EH (cell line): ENCODE measurements at regions not wholly inside any gene's neighbourhood (a gene's known extent, or its start where the extent isn't known, plus 50 kb on each side); places are given as distances from the start of the nearest gene placed in this dataset.
"Not testable (repeated sequence)": the region's sequence is repeated elsewhere in the genome, so short reads cannot be mapped to it uniquely, and the experiment has no call there.

Experiments
- DNase-seq: peaks from one replicate; pipeline ENCODE4 v3.0.0-alpha.2; 2015; ENCODE audit warnings: low read depth

DNA sequence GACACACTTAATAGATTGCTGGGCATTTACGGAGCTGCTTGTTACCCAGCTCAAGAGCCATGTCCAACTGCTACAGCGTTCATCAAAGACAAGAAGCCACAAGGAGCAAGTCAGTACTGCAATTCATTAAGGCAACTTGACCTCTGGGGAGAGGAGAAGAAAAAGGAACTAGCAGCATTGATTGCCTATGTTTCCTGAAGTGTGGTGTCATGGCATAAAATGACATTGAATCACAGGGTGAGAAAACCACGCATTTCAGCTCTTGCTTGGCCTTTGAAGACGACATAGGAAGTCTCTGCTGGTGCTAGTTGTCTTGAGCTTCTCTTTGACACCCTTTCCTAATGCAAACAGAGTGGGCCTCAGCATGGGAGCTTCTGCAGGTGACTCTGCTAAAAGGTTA, 139.1 kb downstream of the CDH26 start:
- DNase-seq: no peak

DNA sequence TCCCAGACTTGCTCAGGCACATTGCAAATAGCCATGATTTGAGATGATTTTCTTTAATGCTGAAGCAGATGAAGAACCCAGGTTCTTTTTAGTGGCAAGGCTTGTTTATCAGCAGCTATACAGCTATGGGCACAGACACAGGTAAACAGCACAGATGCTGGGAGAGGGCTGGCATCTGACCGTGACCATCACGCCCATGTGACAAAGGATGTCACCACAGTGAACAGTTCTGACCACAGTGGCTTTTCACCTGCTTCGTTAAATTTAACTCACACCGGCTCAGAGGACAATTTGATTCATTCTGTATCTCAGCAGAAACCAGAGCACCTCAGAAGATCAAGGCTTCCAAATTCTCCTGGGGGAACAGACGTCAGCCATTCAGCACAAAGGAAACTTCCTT, 142.6 kb downstream of the CDH26 start:
- DNase-seq: no peak

DNA sequence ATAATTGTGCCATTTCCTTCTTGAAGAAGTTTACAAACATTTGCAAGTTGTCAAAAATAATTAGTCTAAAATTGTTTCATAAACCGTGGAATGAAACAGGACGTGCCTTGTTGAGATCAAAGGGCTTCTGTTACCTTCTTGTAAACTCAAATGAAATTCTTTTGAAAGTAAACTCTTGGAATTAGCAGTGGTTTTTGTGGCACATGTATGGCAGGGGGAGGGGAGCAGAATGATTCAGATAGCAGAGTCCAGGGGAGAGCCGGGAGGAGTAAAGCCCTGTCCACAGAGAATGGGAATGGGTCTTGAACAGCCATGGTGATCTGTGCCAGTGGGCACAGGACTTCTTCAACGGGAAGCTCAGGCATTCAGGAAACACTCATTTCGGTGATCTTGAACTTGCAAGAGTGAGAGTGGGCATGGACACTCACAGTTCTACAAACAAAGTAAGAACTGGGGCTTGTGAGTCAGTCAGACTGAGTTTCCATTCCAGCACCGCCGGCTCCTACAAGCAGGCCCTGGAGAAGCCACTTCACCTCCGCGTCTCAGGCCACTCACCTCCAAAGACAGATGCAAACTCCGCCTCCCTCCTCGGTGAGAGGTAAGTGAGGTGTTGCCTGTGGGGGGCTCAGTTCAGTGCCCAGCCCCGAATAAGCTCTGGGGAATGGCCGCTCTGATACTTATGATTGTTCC, 143.1 kb downstream of the CDH26 start:
- no peak for DNase-seq

DNA sequence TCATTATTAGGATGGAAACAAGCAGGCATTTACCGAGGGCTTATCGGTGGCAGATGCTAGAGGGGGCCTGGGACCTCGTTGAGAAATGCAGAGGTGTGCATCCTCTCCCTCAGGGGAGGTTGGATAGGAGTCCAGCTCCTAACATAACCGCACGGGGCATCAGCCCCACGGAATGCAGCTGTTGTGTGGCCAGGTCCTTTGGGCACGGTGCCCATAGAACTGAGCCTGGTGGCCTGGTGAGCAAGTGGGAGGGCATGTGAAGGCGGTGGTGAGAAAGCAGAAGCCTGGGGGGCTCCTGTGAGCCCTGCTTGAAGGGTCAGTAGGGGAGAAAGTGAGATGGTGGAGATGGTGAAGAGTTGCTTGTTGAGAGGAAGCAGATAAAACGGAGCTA, 143.7 kb downstream of the CDH26 start:
- no peak for DNase-seq

DNA sequence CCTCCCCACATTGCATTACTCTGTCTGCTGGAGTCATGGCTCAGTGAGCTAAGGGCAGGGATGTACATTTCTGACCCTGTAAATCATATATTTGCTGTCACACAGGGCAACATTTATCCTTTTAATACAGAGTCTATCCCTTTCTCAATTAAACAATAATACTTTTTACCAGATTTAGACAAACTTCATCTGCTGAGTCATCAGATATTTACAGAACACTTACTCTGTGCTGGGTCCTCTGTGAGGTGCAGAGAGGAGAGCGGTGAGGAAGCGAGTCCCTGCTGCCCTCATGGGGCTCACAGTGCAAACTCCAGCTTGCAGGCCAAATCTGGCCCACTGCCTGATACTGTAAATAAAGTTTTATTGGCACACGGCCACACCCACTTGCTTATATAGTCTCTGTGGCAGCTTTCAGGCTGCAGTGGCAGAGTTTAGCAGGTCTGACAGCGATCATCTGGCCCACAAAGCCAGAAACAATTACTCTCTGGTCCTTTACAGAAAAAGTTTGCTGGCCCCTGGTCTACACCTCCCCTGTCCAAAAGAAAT, 144.5 kb downstream of the CDH26 start:
- DNase-seq: no peak

DNA sequence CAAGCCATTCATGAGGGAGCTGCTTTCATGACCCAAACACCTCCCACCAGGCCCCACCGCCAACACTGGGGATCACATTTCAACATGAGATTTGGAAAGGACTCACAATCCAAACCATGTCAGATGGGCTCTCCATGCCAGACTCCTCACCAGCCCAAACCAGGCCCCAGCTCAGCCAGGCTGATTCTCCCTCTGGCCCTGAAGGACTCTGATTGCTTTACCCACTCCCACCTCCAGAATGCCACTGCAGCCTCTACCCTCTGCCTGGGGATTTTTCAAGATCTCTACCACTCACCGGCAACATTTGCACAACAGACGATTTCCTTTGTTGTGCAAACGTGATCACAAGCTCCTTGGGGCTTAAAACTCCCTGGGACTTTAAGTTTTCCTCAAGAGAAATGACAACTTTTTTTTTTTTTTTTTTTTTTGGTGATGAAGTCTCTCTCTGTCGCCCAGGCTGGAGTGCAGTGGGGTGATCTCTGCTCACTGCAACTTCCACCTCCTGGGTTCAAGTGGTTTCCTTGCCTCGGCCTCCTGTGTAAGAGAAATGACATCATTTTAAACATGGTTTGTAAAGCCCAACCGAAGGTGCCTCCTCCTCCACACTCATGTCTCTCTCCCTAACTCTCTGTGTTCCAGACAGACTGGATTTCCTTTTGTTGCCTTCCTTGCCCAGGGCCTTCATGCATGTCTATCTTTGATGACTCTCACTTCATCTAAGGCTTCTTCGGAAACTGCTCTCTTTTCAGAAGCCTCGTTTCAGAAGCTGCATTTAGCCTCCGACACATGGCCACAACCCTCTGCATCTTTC, 147.0 kb downstream of the CDH26 start:
- no peak for DNase-seq

DNA sequence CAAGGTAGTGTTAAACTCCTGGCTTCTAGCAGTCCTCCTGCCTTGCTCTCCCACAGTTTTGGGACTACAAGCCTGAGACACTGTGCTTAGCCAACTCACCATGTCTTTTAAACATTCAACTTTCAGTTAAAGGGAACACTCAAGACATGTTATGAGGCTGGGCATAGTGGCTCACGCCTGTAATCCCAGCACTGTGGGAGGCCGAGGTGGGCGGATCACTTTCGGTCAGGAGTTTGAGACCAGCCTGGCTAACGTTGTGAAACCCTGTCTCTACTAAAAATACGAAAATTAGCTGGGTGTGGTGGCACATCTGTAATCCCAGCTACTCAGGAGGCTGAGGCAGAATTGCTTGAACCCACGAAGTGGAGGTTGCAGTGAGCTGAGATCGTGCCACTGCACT, 148.0 kb downstream of the CDH26 start:
- not testable (repeated sequence) for DNase-seq

DNA sequence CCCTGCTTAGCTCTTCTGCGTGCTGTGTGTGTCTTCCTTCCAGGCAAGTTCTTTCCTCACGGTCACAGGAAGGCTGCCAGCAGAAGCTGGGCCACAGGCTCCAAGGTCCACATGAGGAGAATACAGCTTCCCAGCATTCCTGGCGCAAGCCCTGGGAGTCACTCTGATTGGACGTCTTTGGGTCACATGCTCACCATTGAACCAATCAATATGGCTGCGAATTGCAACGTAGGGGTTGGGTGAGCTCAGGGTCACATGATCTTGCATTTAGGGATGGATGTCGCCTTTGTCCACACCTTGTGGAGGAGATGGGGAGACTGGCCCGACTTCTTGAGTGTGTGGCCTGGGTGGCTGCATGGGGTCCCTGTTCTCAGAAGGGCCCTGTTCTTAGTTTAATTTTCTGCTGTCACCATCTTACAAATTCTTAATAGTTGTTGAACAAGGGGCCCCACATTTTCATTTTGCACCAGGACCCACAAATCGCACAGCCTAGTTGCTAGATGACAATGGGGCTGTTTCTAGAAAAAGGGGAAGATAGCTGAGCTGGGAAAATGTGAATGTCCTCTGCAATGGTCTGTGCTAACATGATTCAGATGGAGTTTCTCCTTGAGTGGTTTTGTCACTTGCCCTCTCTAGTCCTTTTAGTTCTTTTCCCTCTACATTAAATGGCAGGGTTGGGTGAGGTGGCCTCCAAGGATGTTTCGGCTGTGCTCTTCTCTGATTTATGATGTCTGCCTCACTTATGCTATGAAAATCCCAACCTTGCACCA, 149.6 kb downstream of the CDH26 start:
- no peak for DNase-seq

DNA sequence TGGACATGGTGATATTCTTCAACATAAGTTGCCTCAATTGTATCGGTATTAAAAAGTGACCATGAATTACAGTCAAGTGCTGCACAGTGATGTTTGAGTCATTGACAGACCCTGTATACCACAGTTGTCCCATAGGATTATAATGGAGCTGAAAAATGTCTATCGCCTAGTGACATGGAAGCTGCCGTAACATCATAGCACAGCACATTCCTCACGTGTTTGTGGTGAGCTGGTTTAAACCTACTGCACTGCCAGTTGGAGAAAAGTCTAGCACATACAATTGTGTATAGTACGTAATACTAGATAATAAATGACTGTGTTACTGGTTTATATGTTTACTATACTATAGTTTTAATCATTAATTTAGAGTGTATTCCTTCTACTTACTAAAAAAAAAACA, 150.2 kb downstream of the CDH26 start:
- peak; percentile 62 for DNase-seq

DNA sequence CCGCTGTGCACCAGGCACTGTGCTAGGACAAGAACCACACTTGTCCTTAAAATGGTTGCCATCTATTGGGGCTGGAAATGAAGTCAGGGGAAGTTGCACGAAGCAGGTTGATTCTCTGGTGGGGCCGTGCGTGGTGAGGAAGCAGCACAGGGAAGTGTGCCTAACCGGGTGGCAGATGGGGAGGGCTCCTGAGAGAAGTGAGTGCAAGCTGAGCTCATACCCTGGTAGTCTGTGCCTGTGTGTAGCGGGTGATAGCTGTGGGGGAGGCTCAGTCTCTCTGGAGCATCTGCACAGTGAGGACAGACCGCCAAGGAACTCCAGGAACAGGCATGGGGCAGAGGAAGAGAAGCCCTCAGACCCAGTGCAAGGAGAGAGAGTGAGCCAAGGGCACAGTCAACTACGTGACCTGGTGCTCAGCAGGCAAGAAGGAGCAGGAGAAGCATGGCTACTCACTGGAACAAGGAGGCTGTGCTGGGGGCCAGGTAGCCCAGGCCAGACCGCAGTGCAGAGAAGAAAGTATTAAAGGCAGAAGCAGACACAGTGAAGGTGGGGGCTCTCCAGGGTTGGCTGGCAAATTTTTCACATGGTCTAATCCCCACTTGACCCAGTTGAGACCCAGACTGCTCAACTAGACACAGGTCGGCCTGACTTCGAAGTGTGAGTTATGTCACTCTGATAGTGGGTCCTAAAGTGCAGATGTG, 155.0 kb downstream of the CDH26 start:
- DNase-seq: no peak

DNA sequence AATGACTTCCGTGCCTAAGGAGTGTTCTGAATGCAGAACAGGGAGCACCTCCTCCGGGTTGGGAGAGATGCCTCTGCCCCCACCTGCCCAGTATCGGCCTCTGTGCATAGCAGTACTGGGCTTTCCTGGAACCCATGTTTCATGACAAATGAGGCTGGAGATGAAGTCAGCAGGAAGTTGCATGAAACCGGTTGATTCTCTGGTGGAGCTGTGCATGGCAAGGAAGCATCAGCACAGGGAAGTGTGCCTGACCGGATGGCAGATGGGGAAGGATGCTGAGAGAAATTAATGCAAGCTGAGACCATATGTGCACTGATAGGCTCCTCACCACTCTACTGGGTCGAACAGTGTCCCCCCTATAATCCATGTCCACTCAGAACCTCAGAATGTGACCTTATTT, 155.5 kb downstream of the CDH26 start:
- DNase-seq: no peak

DNA sequence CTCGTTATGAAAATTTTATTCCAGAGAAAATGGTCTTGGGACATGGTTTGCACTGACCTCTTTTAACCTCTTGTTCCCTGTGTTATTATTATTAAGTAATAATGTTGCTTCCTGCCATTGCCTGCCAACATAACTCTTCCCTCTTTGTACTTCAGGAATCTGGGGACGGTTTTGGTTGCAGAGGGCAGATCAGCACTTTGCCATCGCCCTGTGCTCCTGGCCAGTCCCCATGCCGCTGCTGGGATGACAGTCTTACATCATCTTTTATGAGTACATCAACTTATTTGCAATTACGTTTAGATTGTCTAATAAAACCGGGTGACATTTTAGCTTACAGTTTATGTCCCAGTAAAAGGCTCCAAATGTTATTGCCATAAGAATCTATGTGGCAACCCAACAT, 157.2 kb downstream of the CDH26 start:
- no peak for DNase-seq

DNA sequence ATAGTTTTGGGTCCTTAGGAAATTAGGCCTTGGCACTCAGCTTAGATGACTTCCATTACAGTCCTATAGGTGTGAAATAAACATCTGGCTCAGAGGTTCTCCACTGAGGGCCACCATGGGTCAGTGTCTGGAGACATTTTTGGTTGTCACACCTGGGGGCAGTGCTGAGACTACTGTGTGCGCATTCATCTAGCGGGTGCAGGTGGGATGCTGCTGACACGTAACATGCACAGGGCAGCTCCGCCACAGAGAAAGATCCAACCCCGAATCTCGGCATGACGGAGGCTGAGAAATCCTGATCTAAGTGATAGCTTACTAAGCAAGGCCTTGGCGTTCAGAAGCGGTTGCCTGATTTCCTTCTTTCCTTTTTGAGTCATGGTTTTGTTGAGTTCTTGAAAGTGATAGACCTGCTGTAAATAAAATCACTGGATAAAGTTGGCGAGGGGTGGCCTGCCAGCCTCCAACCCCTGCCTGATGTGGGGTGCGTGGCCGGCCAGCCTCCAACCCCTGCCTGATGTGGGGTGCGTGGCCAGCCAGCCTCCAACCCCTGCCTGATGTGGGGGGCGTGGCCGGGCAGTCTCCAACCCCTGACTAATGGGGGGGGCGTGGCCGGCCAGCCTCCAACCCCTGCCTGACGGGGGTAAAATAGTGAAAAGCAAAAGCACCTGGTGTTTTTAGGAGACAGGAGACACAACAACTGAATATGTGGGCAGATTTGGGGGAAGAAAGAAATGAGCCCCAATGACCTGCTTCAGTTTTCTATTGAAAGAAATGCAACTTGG, 158.1 kb downstream of the CDH26 start:
- no peak for DNase-seq

DNA sequence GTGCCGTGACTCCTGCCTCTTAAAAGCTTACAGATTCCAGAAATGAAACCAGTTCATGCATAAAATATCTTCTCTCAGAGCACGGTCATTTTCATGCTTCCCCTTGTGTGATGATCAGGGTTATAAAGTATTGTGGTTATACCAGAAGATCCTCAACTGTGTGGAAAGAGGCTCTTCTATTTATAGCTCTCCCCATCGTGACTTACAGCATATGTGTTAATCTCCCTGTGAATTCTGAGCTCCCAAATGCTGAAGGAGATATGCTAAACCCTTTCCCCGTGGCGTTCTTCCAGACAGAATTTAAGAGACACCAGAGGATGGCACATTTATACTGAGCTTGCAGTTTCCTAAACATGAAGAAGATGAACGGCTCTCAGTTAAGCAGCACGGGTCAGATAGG, 158.8 kb downstream of the CDH26 start:
- peak; percentile 61 for DNase-seq

DNA sequence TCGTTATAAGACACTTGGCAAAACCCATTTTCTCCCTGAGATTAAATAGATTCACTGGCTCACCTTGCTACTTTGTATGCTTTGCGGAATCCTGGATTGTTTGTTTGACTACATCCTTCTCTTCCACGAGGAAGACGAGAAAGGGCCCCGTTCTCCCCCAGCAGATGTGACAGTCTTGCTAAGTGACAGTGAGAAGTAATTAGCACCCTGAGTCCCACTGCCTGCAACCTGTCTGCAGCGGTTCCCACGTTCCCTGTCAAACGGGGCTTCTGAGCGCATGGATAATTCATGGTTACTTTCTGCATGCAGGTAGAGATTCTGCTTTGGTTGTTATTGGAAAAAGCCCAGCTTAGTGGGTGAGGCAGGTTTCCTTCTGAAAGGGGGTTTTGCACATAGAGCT, 163.7 kb downstream of the CDH26 start:
- no peak for DNase-seq

DNA sequence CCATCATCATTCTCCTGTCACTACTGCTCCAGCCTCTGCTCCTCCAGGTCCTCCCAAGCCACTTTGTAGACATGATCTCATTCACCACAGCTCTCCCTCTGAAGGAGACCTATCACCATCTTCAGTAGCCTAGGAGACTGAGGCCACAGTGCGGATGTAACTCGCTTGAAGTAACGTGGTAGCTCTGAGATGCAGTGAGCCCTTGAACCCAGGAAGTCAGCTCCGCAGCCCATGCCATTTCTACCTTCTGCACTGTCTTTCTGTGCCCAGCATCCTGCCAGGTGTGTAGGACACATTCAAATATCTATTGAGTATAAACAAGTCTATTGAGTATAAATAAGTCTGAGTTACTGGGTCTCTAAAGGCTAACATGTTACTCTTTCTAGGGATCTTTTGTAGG, 164.4 kb downstream of the CDH26 start:
- no peak for DNase-seq

DNA sequence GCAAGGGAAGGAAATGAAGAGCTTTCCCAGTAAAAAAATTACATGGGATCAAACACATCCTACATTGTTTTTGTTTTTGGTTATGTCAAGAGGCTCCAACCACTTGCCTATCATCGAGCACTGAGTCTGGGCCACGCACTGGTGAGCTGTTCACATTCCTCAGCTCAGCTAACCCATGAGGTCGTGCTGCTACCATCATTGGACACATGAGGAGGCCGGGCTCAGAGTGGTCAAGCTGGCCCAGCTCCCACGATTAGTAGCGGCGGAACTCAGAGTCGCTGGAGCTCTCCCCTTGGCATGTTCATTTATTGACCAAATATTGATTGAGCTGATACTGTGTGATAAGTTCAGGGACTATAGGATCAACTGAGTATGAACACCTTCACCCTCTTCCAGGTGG, 164.9 kb downstream of the CDH26 start:
- DNase-seq: no peak

DNA sequence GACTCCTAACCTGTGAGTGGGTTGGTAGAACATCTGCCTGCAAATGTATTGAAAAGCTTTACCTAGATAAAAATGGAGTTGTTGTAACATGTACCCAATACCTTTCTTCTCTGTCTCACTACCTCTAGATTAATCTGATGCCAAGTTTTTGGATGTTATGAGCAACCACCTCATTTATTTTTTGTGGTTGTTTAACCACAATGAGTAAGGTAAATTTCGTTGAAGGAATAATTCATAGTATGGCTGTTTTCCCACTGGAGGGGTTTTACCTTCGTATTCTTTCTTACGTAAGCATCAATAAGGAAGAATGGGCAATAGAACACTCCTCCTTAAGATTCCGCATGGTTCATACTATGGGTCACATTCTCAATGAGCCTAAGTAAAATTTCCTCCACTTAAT, 165.4 kb downstream of the CDH26 start:
- DNase-seq: no peak

DNA sequence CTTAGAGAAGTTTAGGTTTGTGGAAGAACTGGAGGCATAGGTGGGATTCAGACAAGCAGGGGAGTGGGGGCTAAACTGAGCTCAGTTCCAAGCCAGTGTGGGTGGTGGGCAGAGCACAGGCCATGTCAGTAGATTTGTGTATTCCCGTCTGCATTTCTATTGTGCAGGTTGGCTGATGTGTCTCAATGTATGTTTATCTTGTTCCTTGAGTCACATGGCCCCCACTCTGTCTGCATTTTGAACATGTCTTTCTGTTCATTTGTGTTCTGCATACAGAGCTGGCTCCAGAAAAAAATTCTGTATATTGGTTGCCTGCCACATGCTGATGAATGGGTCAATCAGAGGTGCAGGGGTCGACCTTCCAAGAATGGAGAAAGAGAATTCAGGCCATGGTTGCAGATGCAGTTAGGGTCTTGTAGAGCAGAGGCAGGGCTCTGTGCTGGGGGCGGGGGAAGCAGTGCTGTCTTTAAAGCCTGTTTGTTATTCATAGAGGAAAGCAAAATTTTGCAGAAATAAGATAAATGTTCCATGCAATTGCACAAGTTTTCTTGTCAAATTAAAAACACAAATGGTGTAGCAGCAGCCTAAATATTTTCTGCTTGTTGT, 166.7 kb downstream of the CDH26 start:
- no peak for DNase-seq

DNA sequence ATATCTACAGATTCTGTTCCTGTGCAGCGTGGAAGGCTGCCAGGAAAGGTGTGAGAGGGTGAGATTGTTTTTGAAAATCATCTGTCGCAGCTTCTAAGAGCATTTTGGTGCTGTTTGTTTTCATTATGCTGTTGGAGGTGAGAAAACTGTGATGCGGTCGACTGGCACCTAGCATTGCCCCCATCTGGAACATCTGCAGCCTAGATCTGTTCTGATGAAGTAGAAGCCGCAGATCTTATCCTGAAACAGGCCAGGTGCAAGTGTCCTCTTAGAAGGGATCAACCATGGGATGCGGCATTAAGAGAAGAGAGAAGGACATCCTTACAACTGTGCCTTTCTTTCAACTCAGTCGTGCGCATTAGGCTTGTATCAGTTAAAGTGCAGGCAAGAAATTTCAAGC, 167.3 kb downstream of the CDH26 start:
- DNase-seq: no peak

DNA sequence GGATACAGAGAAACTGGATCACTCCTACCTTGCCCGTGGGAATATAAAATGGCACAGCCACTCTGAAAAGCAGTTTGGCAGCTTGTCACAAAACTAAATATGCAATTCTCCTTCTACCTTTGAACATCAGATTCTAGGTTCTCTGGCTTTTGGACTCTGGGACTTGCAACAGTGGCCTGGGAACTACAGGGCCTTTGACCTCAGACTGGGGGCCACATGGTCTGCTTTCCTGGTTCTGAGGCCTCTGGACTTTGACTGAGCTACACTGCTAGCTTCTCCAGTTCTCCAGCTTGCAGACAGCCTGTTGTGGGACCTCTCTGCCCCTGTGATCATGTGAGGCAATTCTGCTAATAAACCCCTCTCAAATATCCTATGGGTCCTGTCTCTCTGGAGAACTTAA, 168.8 kb downstream of the CDH26 start:
- no peak for DNase-seq
